H9 (cell line): ENCODE measurements at regions not wholly inside any gene's neighbourhood (a gene's known extent, or its start where the extent isn't known, plus 50 kb on each side); places are given as distances from the start of the nearest gene placed in this dataset.

Experiments used
- DNase-seq: peaks from one replicate; pipeline ENCODE4 v3.0.0-alpha.2; 2017
- H2AFZ ChIP-seq: one replicate; pipeline ENCODE4 v1.6.1; 2013; ENCODE audit warnings: mild to moderate bottlenecking, low read length, control low read depth, moderate library complexity
- H2AK5ac ChIP-seq: 2 replicates; pipeline ENCODE4 v1.6.1; 2013; ENCODE audit warnings: low read length, control low read depth, mixed read lengths; ENCODE audit not compliant: insufficient read length
- H2BK120ac ChIP-seq: one replicate; pipeline ENCODE4 v1.6.1; 2013; ENCODE audit warnings: low read depth, mild to moderate bottlenecking, low read length, control low read depth, inconsistent platforms; ENCODE audit not compliant: poor library complexity, severe bottlenecking
- H2BK12ac ChIP-seq: 2 replicates; pipeline ENCODE4 v1.6.1; 2013; ENCODE audit warnings: low read length, control low read depth, mixed read lengths, low read depth; ENCODE audit not compliant: insufficient read length
- H2BK15ac ChIP-seq: 2 replicates; pipeline ENCODE4 v1.6.1; 2013; ENCODE audit warnings: low read depth, low read length, control low read depth
- H2BK20ac ChIP-seq: one replicate; pipeline ENCODE4 v1.6.1; 2013; ENCODE audit warnings: low read depth, mild to moderate bottlenecking, low read length, control low read depth, inconsistent platforms; ENCODE audit not compliant: poor library complexity, severe bottlenecking
- H2BK5ac ChIP-seq: 2 replicates; pipeline ENCODE4 v1.6.1; 2013; ENCODE audit warnings: low read length, control low read depth, mixed read lengths; ENCODE audit not compliant: insufficient read length
- H3K14ac ChIP-seq: 2 replicates; pipeline ENCODE4 v1.6.1; 2013; ENCODE audit warnings: low read length, control low read depth; ENCODE audit not compliant: insufficient read depth
- H3K18ac ChIP-seq: 2 replicates; pipeline ENCODE4 v1.6.1; 2013; ENCODE audit warnings: low read depth, mild to moderate bottlenecking, mixed read lengths, low read length, control low read depth; ENCODE audit not compliant: insufficient read length
- H3K23ac ChIP-seq: 2 replicates; pipeline ENCODE4 v1.6.1; 2013; ENCODE audit warnings: low read length, control low read depth, mixed read lengths, low read depth; ENCODE audit not compliant: insufficient read length
- H3K23me2 ChIP-seq: 2 replicates; pipeline ENCODE4 v1.6.1; 2013; ENCODE audit warnings: low read depth, mild to moderate bottlenecking, mixed read lengths, low read length, control low read depth; ENCODE audit not compliant: insufficient read length, poor library complexity, severe bottlenecking
- H3K27ac ChIP-seq: 2 replicates; pipeline ENCODE4 v1.5.1; 2013; ENCODE audit warnings: low read length, control low read depth, mixed read lengths, low read depth; ENCODE audit not compliant: insufficient read length
- H3K27me3 ChIP-seq: 2 replicates; pipeline ENCODE4 v1.6.1; 2013; ENCODE audit warnings: low read length, control low read depth, inconsistent platforms; ENCODE audit not compliant: insufficient read depth
- H3K4ac ChIP-seq: 2 replicates; pipeline ENCODE4 v1.6.1; 2013; ENCODE audit warnings: low read depth, mild to moderate bottlenecking, control low read depth, inconsistent platforms, low read length, moderate library complexity
- H3K4me1 ChIP-seq: 2 replicates; pipeline ENCODE4 v1.6.1; 2013; ENCODE audit warnings: low read length, control low read depth, inconsistent platforms; ENCODE audit not compliant: insufficient read depth
- H3K4me2 ChIP-seq: 2 replicates; pipeline ENCODE4 v1.6.1; 2013; ENCODE audit warnings: low read length, control low read depth, mixed read lengths; ENCODE audit not compliant: insufficient read length, insufficient read depth
- H3K56ac ChIP-seq: 2 replicates; pipeline ENCODE4 v1.6.1; 2013; ENCODE audit warnings: low read depth, mild to moderate bottlenecking, mixed read lengths, low read length, control low read depth; ENCODE audit not compliant: insufficient read length
- H3K79me1 ChIP-seq: 2 replicates; pipeline ENCODE4 v1.6.1; 2013; ENCODE audit warnings: low read depth, mild to moderate bottlenecking, moderate library complexity, low read length, control low read depth, inconsistent platforms; ENCODE audit not compliant: insufficient read depth, poor library complexity, severe bottlenecking
- H3K79me2 ChIP-seq: 2 replicates; pipeline ENCODE4 v1.6.1; 2013; ENCODE audit warnings: low read length, control low read depth, inconsistent platforms; ENCODE audit not compliant: insufficient read depth
- H3K9ac ChIP-seq: 2 replicates; pipeline ENCODE4 v1.6.1; 2013; ENCODE audit warnings: low read length, control low read depth, mixed read lengths; ENCODE audit not compliant: insufficient read length; ENCODE audit errors: extremely low read depth
- H3K9me3 ChIP-seq: one replicate; pipeline ENCODE4 v1.6.1; 2013; ENCODE audit warnings: low read depth, low read length, inconsistent platforms; ENCODE audit not compliant: control insufficient read depth
- H3T11ph ChIP-seq: one replicate; pipeline ENCODE4 v1.6.1; 2013; ENCODE audit warnings: mild to moderate bottlenecking, low read length, control low read depth, inconsistent platforms
- H4K20me1 ChIP-seq: one replicate; pipeline ENCODE4 v1.6.1; 2013; ENCODE audit not compliant: control insufficient read depth, insufficient read length, insufficient read depth
- H4K5ac ChIP-seq: 2 replicates; pipeline ENCODE4 v1.6.1; 2013; ENCODE audit warnings: low read depth, mild to moderate bottlenecking, mixed read lengths, low read length, control low read depth; ENCODE audit not compliant: insufficient read length
- H4K8ac ChIP-seq: replicated peaks from 2 replicates; pipeline ENCODE4 v1.6.1; 2013; ENCODE audit warnings: low read length, control low read depth, mixed read lengths, low read depth; ENCODE audit not compliant: insufficient read length
- H4K91ac ChIP-seq: 2 replicates; pipeline ENCODE4 v1.6.1; 2013; ENCODE audit warnings: low read depth, mild to moderate bottlenecking, moderate library complexity, mixed read lengths, low read length, control low read depth; ENCODE audit not compliant: insufficient read length
- H3K27ac Mint-ChIP-seq, 3 experiments: 2 replicates in 2 of 3; 3 replicates in 1 of 3; pipeline ENCODE4 v1.8.0; 2020 to 2021; ENCODE audit warnings: mixed read lengths in 3 of 3, mild to moderate bottlenecking in 1 of 3, moderate library complexity in 1 of 3
- H3K27me3 Mint-ChIP-seq: 2 replicates; pipeline ENCODE4 v1.8.0; 2021; ENCODE audit warnings: low read depth, mild to moderate bottlenecking, moderate library complexity, mixed read lengths
- H3K36me3 Mint-ChIP-seq, 3 experiments: 2 replicates in 2 of 3; 3 replicates in 1 of 3; pipeline ENCODE4 v1.8.0; 2020 to 2021; ENCODE audit warnings: low read depth in 3 of 3, mixed read lengths in 3 of 3; ENCODE audit not compliant: insufficient read depth in 1 of 3
- H3K4me1 Mint-ChIP-seq, 2 experiments: 2 replicates each; pipeline ENCODE4 v1.8.0; 2020; ENCODE audit warnings: mixed read lengths in 2 of 2
- H3K4me3 Mint-ChIP-seq, 2 experiments: 2 replicates in 1 of 2; 3 replicates in 1 of 2; pipeline ENCODE4 v1.8.0; 2020 to 2021; ENCODE audit warnings: mild to moderate bottlenecking in 2 of 2, mixed read lengths in 2 of 2, moderate library complexity in 1 of 2
- H3K9me3 Mint-ChIP-seq, 2 experiments: 2 replicates in 1 of 2; 3 replicates in 1 of 2; pipeline ENCODE4 v1.8.0; 2020; ENCODE audit warnings: mild to moderate bottlenecking in 2 of 2, mixed read lengths in 2 of 2, moderate library complexity in 1 of 2
- WGBS: extraction: QIAGEN DNeasy Blood & Tissue Kit; methylation state at CpG from one replicate; pipeline ENCODE4 v1.1.7; 2013; ENCODE audit warnings: missing lambda C conversion rate, low lambda C conversion rate, mixed read lengths; ENCODE audit not compliant: insufficient read length; ENCODE audit errors: extremely low coverage; 5-methylcytosine and 5-hydroxymethylcytosine counted together
- TF ChIP-seq, protein P1 (sequence below): fragments of 200-600 bp; sonication (generic); conservative IDR thresholded peaks from 3 replicates; pipeline ENCODE4 v1.8.0; 2021; ENCODE audit warnings: antibody characterized with exemption, mild to moderate bottlenecking

GRCh38 chr2:15872854-15873253 lies 67.5 kb upstream of the MYCN start:
- no peak overlapping the region for H2BK5ac ChIP-seq
- H3K27me3 ChIP-seq = no peaks in the 10 kb centered on the region
- Mint-ChIP-seq H3K4me1 (peaks cover 4 to 10% of the 10 kb centered on the region in 2 experiments), H3K36me3 (peaks cover 0 to 7% (median 7%) of the 10 kb centered on the region in 3 experiments; a peak in 3 of 7 replicates), H3K27ac (no peak overlapping the region), H3K27me3 (peaks cover 3% of the 10 kb centered on the region), H3K4me3 (no peak overlapping the region), H3K9me3 (peaks cover 12 to 16% of the 10 kb centered on the region in 2 experiments)
- H2BK20ac ChIP-seq = no peak overlapping the region
- no peak overlapping the region for H4K91ac ChIP-seq
- no peak overlapping the region for H3K4me2 ChIP-seq
- peaks cover 4% of the 10 kb centered on the region for H3K9me3 ChIP-seq
- H3T11ph ChIP-seq = no peak overlapping the region
- no peak for DNase-seq
- H4K8ac ChIP-seq = no peak overlapping the region
- H3K14ac ChIP-seq = no peak overlapping the region
- no peak overlapping the region for H2BK120ac ChIP-seq
- no peak overlapping the region for H2AFZ ChIP-seq
- H3K56ac ChIP-seq = no peak overlapping the region
- H3K27ac ChIP-seq = no peak overlapping the region
- H2BK12ac ChIP-seq = no peak overlapping the region
- no peak overlapping the region for H2AK5ac ChIP-seq
- TF ChIP-seq, protein P1, sequence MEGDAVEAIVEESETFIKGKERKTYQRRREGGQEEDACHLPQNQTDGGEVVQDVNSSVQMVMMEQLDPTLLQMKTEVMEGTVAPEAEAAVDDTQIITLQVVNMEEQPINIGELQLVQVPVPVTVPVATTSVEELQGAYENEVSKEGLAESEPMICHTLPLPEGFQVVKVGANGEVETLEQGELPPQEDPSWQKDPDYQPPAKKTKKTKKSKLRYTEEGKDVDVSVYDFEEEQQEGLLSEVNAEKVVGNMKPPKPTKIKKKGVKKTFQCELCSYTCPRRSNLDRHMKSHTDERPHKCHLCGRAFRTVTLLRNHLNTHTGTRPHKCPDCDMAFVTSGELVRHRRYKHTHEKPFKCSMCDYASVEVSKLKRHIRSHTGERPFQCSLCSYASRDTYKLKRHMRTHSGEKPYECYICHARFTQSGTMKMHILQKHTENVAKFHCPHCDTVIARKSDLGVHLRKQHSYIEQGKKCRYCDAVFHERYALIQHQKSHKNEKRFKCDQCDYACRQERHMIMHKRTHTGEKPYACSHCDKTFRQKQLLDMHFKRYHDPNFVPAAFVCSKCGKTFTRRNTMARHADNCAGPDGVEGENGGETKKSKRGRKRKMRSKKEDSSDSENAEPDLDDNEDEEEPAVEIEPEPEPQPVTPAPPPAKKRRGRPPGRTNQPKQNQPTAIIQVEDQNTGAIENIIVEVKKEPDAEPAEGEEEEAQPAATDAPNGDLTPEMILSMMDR = no peak
- WGBS = no CpG with 5 or more reads among the region's 6 CpGs
- H3K79me2 ChIP-seq = no peaks in the 10 kb centered on the region
- H3K23ac ChIP-seq = no peak overlapping the region
- H3K23me2 ChIP-seq = no peaks in the 10 kb centered on the region
- H4K20me1 ChIP-seq = no peaks in the 10 kb centered on the region
- H3K4me1 ChIP-seq = no peaks in the 10 kb centered on the region
- no peak overlapping the region for H3K9ac ChIP-seq
- no peak overlapping the region for H3K4ac ChIP-seq
- no peak overlapping the region for H4K5ac ChIP-seq
- no peak overlapping the region for H3K18ac ChIP-seq
- H2BK15ac ChIP-seq = no peak overlapping the region
- no peaks in the 10 kb centered on the region for H3K79me1 ChIP-seq
